ENCODE measurements at regions not wholly inside any gene's neighbourhood (a gene's known extent, or its start where the extent isn't known, plus 50 kb on each side); places are given as distances from the start of the nearest gene placed in this dataset.

DNA sequence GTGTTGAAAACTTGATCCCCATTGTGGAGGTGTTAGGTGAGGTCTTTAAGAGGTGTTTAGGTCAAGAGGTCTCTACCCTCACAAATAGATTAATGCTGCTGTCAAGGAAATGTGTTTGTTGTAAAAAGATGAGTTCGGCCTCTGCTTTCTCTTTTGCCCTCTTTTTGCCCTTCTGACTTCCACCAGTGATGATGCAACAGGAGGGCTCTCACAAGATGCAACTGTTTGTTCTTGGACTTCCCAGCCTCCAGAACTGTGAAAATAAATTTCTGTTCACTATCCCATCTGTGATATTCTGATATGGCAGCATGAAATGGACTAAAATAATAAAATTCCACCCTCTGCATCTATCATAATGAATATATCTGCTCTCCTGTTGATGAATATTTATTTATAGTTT is 650.0 kb upstream of the ZNF608 start:
- DNase-seq (ENCODE audit: low spot score): no peak
- no peak for ATAC-seq

GRCh38 chr5:125398466-125398865 is 652.0 kb upstream of the ZNF608 start:
- ATAC-seq: no peak
- no peak for DNase-seq (ENCODE audit: low spot score)

DNA sequence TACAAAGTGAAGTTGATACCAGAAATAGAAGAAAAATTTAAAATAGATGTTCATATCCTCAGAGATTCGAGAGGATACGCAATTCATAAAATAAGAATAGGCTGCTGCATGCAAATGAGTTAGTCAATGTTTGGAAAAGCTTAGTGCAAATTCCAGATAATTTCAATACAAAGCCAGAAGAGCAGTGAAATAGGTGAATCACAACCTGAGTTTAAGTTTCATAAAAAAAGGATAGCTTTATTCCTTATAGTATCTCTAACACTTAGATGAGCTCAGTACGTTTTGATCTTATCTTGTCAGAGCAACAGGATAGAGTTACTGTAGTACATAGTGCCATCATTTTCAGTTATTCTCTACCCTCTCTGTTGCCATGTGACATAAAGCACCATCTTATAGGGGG is 653.4 kb upstream of the ZNF608 start:
- ATAC-seq (no peak), DNase-seq (ENCODE audit: low spot score) (no peak)

DNA sequence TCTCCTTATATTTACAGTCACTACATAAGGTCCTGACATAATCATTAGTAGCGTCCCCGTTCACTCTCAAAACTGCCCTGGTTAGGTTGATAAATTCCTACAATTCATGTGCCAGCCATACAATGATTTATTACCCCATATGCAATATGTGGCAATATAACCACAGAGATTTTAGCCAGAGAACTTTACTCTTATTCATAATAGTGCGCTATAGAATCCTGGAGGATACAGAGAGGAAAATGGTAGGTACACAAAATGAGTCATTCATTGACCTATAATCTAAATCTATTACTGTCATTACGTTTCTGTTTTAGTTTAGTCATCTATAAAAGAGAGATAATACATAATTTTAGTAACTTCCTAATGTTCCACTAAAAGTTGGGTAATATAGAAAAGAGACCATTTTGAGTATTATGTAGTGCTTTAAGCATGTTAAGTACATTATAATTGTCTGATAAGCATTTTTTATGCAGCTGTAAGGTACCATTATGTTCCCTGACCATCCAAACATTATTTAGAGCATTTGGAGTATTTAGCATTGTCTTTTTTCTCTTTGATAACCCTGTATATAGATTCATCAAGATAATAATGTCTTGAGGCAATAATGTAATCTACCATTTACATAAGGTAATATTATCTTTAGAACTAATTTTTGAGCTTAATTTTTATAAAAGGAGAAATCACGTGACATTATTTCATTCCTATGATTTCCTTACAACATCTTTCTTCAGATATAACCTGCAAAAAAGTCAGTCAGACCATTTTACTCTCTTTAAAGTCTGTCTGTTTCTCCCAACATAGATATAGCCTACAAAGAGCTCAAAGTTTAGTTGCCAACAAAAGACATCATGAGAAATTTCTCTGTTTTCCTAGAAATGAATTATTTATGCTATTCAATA is 655.5 kb upstream of the ZNF608 start:
- no peak for ATAC-seq
- no peak for DNase-seq (ENCODE audit: low spot score)

GRCh38 chr5:125402787-125403186 is 656.3 kb upstream of the ZNF608 start:
- peak; percentile 45 for ATAC-seq
- DNase-seq (ENCODE audit: low spot score): no peak

- DNase-seq (ENCODE audit: low spot score): no peak
- ATAC-seq: no peak
Observed at GRCh38 chr5:125404056-125404455, 657.6 kb upstream of the ZNF608 start.

- DNase-seq (ENCODE audit: low spot score) (no peak), ATAC-seq (no peak)
Observed at GRCh38 chr5:125408448-125409233, 662.2 kb upstream of the ZNF608 start.

GRCh38 chr5:125409234-125409860 is 662.9 kb upstream of the ZNF608 start:
- ATAC-seq: no peak
- no peak for DNase-seq (ENCODE audit: low spot score)

DNA sequence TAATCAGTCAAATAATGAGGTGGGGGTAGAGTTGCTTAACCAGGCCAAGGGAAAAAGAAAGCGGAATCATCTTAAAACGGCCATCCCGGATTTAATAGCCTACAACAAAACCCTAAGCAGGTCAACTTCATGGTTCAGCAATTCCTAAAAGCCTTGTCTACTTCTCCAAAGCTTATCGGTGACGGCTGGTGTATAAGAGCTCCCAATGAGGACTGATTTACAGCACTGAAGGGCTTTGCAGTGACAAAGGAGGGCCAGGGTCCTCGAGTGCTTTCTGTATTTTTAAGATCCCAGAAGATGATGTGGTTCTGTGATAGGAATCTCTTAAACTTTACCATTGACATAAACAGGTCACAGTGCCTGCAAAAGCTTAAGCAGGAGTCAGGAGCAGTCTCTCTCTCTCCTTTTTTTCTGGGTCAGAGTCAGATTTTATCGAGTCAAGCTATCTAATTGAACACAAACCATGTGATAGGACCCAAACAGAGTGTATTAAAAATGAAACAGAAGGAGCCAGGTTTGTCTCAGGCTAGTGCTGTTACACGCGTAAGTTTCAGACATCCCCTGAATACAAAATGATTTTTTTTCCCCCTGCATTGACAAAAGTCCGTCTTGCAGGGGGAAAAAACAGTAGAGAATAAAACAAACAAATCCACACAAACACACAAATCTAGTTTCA is 663.6 kb upstream of the ZNF608 start:
- ATAC-seq (no peak), DNase-seq (ENCODE audit: low spot score) (no peak)

DNA sequence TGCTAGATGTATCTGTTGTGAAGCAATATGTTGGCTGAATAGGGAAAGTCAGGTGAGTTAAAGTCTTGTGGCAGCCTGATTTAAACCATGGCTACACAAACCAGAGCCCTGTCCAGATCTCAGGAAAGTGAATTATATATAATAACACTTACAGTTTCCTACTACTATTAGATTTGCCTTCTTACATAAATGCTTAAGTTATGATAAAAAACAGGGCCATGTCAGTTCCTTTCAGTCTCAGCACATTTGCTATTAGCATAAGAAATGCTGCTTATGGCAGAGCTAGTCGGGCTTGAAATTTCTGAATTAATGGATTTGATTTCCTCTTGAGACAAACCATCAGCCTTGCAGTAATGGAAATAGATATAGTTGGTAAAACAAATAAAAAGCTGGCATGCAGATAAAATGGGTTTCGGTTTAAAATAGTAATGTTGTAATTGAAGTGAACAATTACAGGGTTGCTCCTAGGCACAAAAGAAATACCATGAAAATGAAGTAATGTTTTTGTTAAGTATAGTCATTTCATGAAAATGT is 664.2 kb upstream of the ZNF608 start:
- DNase-seq (ENCODE audit: low spot score): no peak
- ATAC-seq: no peak

DNA sequence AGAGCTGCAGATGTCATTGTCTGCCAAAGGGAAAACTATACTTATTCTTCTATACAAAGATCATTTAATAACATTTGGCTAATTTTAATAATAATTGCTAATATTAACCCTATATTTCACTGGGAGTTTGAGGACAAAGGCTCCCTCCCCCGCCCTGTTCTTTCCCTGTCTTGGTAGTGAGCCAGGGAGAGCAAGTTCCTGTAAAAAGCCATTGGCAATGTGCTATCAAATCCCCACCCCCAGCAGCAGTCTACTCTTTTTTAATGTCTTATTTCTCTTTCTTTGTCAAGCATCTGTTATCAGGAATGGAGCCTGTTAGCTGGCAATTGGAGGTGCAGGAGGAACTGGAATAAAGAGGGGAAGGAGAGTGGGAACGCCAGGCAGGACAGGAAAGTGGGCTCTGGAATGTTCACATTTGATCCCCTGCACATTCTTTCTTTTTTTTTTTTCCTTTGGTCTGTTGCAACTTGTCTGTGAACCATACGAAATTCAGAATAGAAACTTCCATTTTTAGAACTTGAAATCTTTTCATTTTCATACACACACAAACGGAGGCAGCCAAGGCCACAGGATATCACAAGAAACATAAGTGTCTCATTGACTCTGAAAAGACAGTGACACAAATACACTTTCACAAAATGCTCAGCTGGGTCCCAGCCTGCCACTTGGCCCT is 664.8 kb upstream of the ZNF608 start:
- DNase-seq (ENCODE audit: low spot score): no peak
- no peak for ATAC-seq

- ATAC-seq (no peak), DNase-seq (ENCODE audit: low spot score) (no peak)
Observed at GRCh38 chr5:125411744-125412560, 665.5 kb upstream of the ZNF608 start.

DNA sequence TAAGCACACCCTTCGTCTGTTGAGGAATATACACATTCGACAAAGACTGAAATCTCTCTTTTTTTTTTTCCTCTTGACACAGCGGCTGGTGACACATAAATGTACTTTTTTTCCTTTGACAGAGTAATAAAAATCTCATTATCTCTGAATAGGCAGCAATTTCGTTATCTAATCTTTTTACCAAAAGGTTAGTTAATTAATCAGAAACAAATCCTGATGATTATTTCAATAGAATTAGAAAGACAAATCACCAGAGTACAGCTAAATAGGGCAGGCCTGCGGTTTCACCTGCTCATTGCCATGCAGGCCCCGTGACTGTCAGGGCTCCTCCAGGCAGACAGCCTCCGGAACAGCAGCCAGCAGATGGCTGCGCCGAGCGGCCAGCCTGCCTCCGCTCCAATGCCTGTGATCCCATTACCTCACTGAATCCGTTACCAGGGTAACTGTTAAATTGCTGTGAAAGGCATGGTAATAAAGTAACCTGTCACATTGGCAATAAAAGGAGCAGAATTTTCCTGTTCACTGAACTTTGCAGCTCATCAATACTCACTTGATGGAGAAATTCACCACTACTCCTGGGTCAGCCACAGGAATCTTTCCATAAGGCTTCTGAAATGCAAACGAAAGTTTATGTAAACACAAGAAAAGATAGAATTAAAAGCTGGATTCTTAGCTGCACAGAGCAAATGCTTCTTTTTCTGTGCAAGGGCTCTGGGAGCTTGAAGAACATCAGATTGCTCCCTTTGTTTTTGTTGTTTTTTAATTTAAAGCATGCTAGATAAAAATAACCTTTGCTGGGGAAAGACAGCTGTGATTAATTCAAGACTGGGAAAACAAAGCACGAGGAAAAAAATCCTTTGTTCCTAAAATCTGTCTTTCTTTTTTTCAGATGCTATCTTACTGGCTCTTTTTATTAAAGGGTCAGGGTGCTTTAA is 666.4 kb upstream of the ZNF608 start:
- ATAC-seq (peak; percentile 59), DNase-seq (ENCODE audit: low spot score) (no peak)

DNA sequence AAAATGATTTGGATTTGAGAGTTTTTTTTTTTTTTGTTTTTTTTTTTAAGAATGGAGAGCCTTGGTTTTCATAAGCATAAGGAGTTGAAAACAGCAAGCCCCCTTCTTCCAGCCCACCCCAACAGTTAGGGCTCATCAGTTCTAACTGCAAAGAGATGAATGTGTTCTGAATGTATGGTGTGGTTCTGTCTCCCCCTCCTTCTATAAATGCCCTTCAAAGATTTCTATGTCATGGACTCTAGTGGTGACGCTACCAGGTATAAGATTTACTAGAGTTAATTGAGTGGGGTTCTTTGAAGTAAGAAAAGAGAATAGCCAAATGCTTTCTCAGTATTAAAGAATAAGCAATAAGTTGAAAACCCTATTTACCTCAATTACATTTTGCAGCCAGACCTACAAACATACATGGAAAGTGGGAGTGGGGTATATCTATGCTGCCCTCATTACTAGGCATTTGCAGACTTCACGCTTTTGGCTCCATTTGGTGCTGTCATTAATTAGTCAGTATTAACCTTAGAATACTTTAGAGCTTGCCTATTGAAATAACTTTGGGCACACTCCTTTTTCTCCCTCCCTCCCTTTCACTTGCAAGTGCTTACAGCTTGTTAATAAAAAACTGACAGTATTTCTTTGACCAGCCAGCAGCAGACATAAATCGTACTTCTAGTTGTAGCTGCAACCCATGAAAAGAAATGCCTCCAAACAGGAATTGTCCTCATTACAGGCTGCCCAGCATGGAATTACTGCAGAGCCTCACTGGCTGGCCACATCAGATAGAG is 667.2 kb upstream of the ZNF608 start:
- DNase-seq (ENCODE audit: low spot score) (no peak), ATAC-seq (no peak)

DNA sequence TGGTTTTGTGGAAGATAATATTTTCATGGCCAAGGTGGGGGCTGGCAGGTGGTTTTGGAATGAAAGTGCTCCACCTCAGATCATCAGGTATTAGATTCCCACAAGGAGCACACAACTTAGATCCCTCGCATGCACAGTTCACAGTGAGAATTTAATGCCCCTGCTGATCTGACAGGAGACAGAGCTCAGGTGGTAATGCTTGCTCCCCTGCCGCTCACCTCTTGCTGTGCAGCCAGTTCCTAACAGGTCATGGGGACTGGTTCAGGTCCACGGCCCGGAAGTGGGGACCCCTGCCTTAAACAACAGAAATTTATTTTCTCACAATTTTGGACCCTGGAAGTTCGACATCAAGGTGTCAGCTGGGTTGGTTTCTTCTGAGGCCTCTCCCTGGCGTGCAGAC is 668.7 kb upstream of the ZNF608 start:
- DNase-seq (ENCODE audit: low spot score) (no peak), ATAC-seq (no peak)

DNA sequence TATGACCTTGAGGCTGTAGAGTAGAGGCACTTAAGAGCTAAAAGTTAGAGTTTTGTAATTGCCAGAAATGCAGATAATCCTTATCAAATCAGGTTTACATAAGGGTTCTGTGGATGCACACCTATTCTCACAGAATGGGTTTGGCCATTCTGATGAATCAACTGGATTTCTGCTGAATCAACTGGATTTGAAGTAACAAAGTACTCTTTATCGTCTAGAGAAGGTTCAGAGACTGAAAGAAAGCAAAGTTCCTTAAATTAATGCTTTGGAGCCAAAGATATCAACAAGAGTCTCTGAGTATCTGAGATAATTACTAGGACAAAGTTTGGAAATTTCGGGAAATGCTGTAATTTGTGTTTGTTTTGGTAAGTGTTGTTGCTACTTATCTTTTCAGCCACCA is 669.6 kb upstream of the ZNF608 start:
- DNase-seq (ENCODE audit: low spot score): no peak
- ATAC-seq: no peak

DNA sequence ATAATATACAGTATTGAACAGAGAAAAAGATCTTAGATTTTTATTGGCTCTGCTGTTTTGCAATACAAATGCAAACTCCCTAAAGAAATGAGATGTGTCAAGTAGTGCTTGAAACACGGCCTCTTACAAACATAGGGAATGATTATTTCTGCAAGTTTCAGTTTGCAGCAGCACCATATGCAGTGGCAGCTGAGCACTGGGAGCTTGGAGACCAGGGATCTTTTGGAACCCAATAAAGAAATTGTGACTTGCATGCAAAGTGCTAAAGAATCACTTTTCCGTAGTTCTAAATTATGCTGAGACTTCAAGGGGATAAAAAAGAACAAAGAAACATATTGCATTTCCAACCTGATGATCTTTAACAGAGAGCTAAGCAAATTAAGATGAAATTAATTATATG is 674.6 kb upstream of the ZNF608 start:
- ATAC-seq (no peak), DNase-seq (ENCODE audit: low spot score) (no peak)

- DNase-seq (ENCODE audit: low spot score) (no peak), ATAC-seq (no peak)
Observed at GRCh38 chr5:125422342-125422741, 675.9 kb upstream of the ZNF608 start.

Measured in left lobe of liver (tissue), 2 donors.